GM20431 (cell line): ENCODE measurements at regions not wholly inside any gene's neighbourhood (a gene's known extent, or its start where the extent isn't known, plus 50 kb on each side); places are given as distances from the start of the nearest gene placed in this dataset.

Experiments used
- in situ Hi-C: fragments of 300-500 bp; cut with MseI, MboI; formaldehyde crosslinking; loops from one replicate; pipeline ENCODE4 v1.15.0; 2020; ENCODE audit warnings: low sequenced_read_pairs; ENCODE audit not compliant: unreplicated experiment

DNA sequence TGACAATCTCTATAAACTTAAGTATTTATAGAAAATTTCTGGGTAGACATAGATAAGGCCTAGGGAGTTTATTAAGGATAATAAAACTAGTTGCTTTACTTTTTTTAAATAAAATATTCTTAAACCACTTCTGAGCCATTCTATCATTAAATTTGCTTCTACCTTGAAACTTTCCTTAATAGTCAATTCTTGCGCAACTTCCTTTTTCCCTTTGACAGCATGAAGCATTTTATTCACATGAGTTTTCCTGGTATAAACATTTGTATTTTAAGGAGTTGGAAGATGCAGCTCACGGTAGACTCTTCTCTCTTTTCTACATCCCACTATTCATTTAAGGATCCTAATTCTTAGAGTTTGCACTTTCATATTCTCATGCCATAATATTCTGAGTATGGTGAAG is 75.8 kb upstream of the DPH5 start:
- in situ Hi-C loops: no loop called here

- in situ Hi-C loops: no loop called here
Measured at GRCh38 chr1:101100674-101101073, 75.1 kb upstream of the DPH5 start.

- in situ Hi-C loops: no loop called here
Measured at GRCh38 chr1:101098907-101099306, 73.3 kb upstream of the DPH5 start.

- in situ Hi-C loops: no loop called here
Measured at GRCh38 chr1:101098327-101098726, 72.7 kb upstream of the DPH5 start.

- in situ Hi-C loops: no loop called here
Measured at GRCh38 chr1:101089613-101090338, 64.2 kb upstream of the DPH5 start.

DNA sequence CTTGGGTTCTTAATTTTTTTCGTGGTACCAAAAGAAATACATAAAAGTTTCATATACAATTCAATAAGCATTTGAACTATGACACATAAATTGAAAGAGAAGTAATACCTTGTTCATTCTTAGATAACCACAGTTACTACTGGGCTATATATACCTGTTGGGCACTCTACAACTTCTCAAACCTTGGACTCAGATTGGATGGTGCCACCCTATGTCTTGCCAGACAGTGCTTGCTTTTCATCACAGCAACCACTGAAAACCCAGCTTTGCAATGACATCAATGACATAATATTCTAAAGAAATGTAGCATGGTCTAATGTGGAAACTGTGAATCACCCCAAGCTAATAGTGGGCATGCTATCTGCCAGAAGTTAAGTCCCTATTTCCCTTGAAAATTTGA is 62.8 kb upstream of the DPH5 start:
- in situ Hi-C loops: no loop called here

- in situ Hi-C loops: no loop called here
Measured at GRCh38 chr1:101086783-101087182, 61.2 kb upstream of the DPH5 start.

- in situ Hi-C loops: no loop called here
Measured at GRCh38 chr1:101081496-101082488, 56.2 kb upstream of the DPH5 start.

- in situ Hi-C loops: no loop called here
Measured at GRCh38 chr1:101080859-101081258, 55.3 kb upstream of the DPH5 start.

- in situ Hi-C loops: no loop called here
Measured at GRCh38 chr1:101079341-101079740, 53.8 kb upstream of the DPH5 start.

- in situ Hi-C loops: no loop called here
Measured at GRCh38 chr1:101077849-101078248, 52.3 kb upstream of the DPH5 start.

GRCh38 chr1:101075926-101076325 is 50.3 kb upstream of the DPH5 start:
- in situ Hi-C loops: no loop called here
